ENCODE measurements at regions not wholly inside any gene's neighbourhood (a gene's known extent, or its start where the extent isn't known, plus 50 kb on each side); places are given as distances from the start of the nearest gene placed in this dataset.

GRCh38 chr12:24027352-24027751 lies 77.9 kb upstream of the SOX5 start:
- Histone ChIP-seq H3K9me3 (ENCODE audit: severe bottlenecking) (no peaks in the 10 kb centered on the region), H3K4me1 (ENCODE audit: insufficient read depth, poor library complexity, severe bottlenecking) (no peaks in the 10 kb centered on the region), H3K27ac (ENCODE audit: poor library complexity, severe bottlenecking) (no peak overlapping the region), H3K4me3 (ENCODE audit: severe bottlenecking) (no peak overlapping the region), H3K36me3 (ENCODE audit: low read depth) (no peaks in the 10 kb centered on the region), H3K27me3 (ENCODE audit: insufficient read depth, poor library complexity, severe bottlenecking) (no peaks in the 10 kb centered on the region)
- TF ChIP-seq CTCF (IDR thresholded peaks at IDR 0.05; ENCODE audit: poor library complexity, severe bottlenecking), result no peak
- ATAC-seq (ENCODE audit: low read depth) (no peak), DNase-seq (ENCODE audit: low spot score) (no peak)

- TF ChIP-seq CTCF (IDR thresholded peaks at IDR 0.05; ENCODE audit: poor library complexity, severe bottlenecking), result peak; percentile 33
Observed at GRCh38 chr12:24025153-24025798, 75.8 kb upstream of the SOX5 start.

GRCh38 chr12:24023081-24023480 lies 73.6 kb upstream of the SOX5 start:
- TF ChIP-seq CTCF (IDR thresholded peaks at IDR 0.05; ENCODE audit: poor library complexity, severe bottlenecking), result no peak
- DNase-seq (ENCODE audit: low spot score) (no peak), ATAC-seq (ENCODE audit: low read depth) (no peak)
- Histone ChIP-seq H3K36me3 (ENCODE audit: low read depth) (no peaks in the 10 kb centered on the region), H3K4me3 (ENCODE audit: severe bottlenecking) (no peak overlapping the region), H3K4me1 (ENCODE audit: insufficient read depth, poor library complexity, severe bottlenecking) (no peaks in the 10 kb centered on the region), H3K9me3 (ENCODE audit: severe bottlenecking) (no peaks in the 10 kb centered on the region), H3K27ac (ENCODE audit: poor library complexity, severe bottlenecking) (no peak overlapping the region), H3K27me3 (ENCODE audit: insufficient read depth, poor library complexity, severe bottlenecking) (no peaks in the 10 kb centered on the region)

More at GRCh38 chr12:24025153-24025798, 75.8 kb upstream of the SOX5 start:
- Histone ChIP-seq H3K4me1 (ENCODE audit: insufficient read depth, poor library complexity, severe bottlenecking) (no peaks in the 10 kb centered on the region), H3K4me3 (ENCODE audit: severe bottlenecking) (no peak overlapping the region), H3K36me3 (ENCODE audit: low read depth) (no peaks in the 10 kb centered on the region), H3K9me3 (ENCODE audit: severe bottlenecking) (no peaks in the 10 kb centered on the region), H3K27ac (ENCODE audit: poor library complexity, severe bottlenecking) (no peak overlapping the region), H3K27me3 (ENCODE audit: insufficient read depth, poor library complexity, severe bottlenecking) (no peaks in the 10 kb centered on the region)
- no peak for DNase-seq (ENCODE audit: low spot score)
- ATAC-seq (ENCODE audit: low read depth), result no peak

- no peak for TF ChIP-seq CTCF (IDR thresholded peaks at IDR 0.05; ENCODE audit: poor library complexity, severe bottlenecking)
- no peaks in the 10 kb centered on the region for H3K4me1 ChIP-seq (ENCODE audit: insufficient read depth, poor library complexity, severe bottlenecking)
- no peak for ATAC-seq (ENCODE audit: low read depth)
Observed at GRCh38 chr12:24021164-24021502, 71.7 kb upstream of the SOX5 start.

GRCh38 chr12:24020397-24021163 lies 71.1 kb upstream of the SOX5 start:
- Histone ChIP-seq H3K36me3 (ENCODE audit: low read depth) (no peaks in the 10 kb centered on the region), H3K9me3 (ENCODE audit: severe bottlenecking) (no peaks in the 10 kb centered on the region), H3K27ac (ENCODE audit: poor library complexity, severe bottlenecking) (no peak overlapping the region), H3K4me3 (ENCODE audit: severe bottlenecking) (no peak overlapping the region), H3K4me1 (ENCODE audit: insufficient read depth, poor library complexity, severe bottlenecking) (no peaks in the 10 kb centered on the region), H3K27me3 (ENCODE audit: insufficient read depth, poor library complexity, severe bottlenecking) (no peaks in the 10 kb centered on the region)
- no peak for TF ChIP-seq CTCF (IDR thresholded peaks at IDR 0.05; ENCODE audit: poor library complexity, severe bottlenecking)
- DNase-seq (ENCODE audit: low spot score) (no peak), ATAC-seq (ENCODE audit: low read depth) (no peak)

More at GRCh38 chr12:24021164-24021502, 71.7 kb upstream of the SOX5 start:
- Histone ChIP-seq H3K9me3 (ENCODE audit: severe bottlenecking) (no peaks in the 10 kb centered on the region), H3K27ac (ENCODE audit: poor library complexity, severe bottlenecking) (no peak overlapping the region), H3K4me3 (ENCODE audit: severe bottlenecking) (no peak overlapping the region), H3K36me3 (ENCODE audit: low read depth) (no peaks in the 10 kb centered on the region), H3K27me3 (ENCODE audit: insufficient read depth, poor library complexity, severe bottlenecking) (no peaks in the 10 kb centered on the region)
- DNase-seq (ENCODE audit: low spot score), result no peak

Data from RWPE2 (cell line).